ENCODE measurements at regions not wholly inside any gene's neighbourhood (a gene's known extent, or its start where the extent isn't known, plus 50 kb on each side); places are given as distances from the start of the nearest gene placed in this dataset.
A peak's percentile ranks its signal among the peaks of the same experiment; 100 is the strongest.

GRCh38 chr17:63292421-63292820 is 153.7 kb downstream of the CYB561 start:
- DNase-seq (peak in 2 of 3 donors; percentile 59 to 70), ATAC-seq (ENCODE audit: insufficient read depth, low FRiP score) (no peak)
- TF ChIP-seq, protein P1, sequence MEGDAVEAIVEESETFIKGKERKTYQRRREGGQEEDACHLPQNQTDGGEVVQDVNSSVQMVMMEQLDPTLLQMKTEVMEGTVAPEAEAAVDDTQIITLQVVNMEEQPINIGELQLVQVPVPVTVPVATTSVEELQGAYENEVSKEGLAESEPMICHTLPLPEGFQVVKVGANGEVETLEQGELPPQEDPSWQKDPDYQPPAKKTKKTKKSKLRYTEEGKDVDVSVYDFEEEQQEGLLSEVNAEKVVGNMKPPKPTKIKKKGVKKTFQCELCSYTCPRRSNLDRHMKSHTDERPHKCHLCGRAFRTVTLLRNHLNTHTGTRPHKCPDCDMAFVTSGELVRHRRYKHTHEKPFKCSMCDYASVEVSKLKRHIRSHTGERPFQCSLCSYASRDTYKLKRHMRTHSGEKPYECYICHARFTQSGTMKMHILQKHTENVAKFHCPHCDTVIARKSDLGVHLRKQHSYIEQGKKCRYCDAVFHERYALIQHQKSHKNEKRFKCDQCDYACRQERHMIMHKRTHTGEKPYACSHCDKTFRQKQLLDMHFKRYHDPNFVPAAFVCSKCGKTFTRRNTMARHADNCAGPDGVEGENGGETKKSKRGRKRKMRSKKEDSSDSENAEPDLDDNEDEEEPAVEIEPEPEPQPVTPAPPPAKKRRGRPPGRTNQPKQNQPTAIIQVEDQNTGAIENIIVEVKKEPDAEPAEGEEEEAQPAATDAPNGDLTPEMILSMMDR (IDR thresholded peaks at IDR 0.05; ENCODE audit: control extremely low read depth, extremely low read depth) = no peak
- H3K27ac ChIP-seq (ENCODE audit: low read depth in 1 of 2, low read length in 1 of 2) = no peak overlapping the region
- H3K27me3 ChIP-seq (ENCODE audit: control insufficient read depth in 3 of 3, insufficient read depth in 3 of 3, low read length in 2 of 3) = no peaks in the 10 kb centered on the region
- H3K9ac ChIP-seq (ENCODE audit: insufficient read depth in 1 of 2, low read length in 2 of 2) = no peak overlapping the region
- peaks cover 0 to 26% (median 0%) of the 10 kb centered on the region in 5 donors for H3K4me1 ChIP-seq (ENCODE audit: control insufficient read depth in 5 of 5, insufficient read depth in 5 of 5, low read length in 5 of 5)
- H3K4me3 ChIP-seq = no peak overlapping the region
- peaks cover 0 to 9% (median 5%) of the 10 kb centered on the region in 4 donors for H3K9me3 ChIP-seq (ENCODE audit: control insufficient read depth in 4 of 4, insufficient read depth in 3 of 4, low read length in 3 of 4)
- peaks cover 2 to 12% (median 5%) of the 10 kb centered on the region in 4 donors for H3K36me3 ChIP-seq (ENCODE audit: control insufficient read depth in 4 of 4, insufficient read depth in 4 of 4, low read length in 4 of 4)

GRCh38 chr17:63293323-63294075 is 152.6 kb downstream of the CYB561 start:
- Histone ChIP-seq H3K9me3 (ENCODE audit: control insufficient read depth in 4 of 4, insufficient read depth in 3 of 4, low read length in 3 of 4) (peaks cover 0 to 9% (median 5%) of the 10 kb centered on the region in 4 donors), H3K27ac (ENCODE audit: low read depth in 1 of 2, low read length in 1 of 2) (no peak overlapping the region), H3K4me3 (no peak overlapping the region), H3K27me3 (ENCODE audit: control insufficient read depth in 3 of 3, insufficient read depth in 3 of 3, low read length in 2 of 3) (no peaks in the 10 kb centered on the region), H3K4me1 (ENCODE audit: control insufficient read depth in 5 of 5, insufficient read depth in 5 of 5, low read length in 5 of 5) (peaks cover 0 to 26% (median 0%) of the 10 kb centered on the region in 5 donors), H3K9ac (ENCODE audit: insufficient read depth in 1 of 2, low read length in 2 of 2) (no peak overlapping the region), H3K36me3 (ENCODE audit: control insufficient read depth in 4 of 4, insufficient read depth in 4 of 4, low read length in 4 of 4) (peaks cover 2 to 12% (median 4%) of the 10 kb centered on the region in 4 donors)
- 69 to 81% methylated on average over 4 of the region's 4 CpGs for WGBS, 2 donors
- ATAC-seq (ENCODE audit: insufficient read depth, low FRiP score) (no peak), DNase-seq (peak in 1 of 3 donors; percentile 45)
- TF ChIP-seq, protein P1 (IDR thresholded peaks at IDR 0.05; ENCODE audit: control extremely low read depth, extremely low read depth) = no peak

DNA sequence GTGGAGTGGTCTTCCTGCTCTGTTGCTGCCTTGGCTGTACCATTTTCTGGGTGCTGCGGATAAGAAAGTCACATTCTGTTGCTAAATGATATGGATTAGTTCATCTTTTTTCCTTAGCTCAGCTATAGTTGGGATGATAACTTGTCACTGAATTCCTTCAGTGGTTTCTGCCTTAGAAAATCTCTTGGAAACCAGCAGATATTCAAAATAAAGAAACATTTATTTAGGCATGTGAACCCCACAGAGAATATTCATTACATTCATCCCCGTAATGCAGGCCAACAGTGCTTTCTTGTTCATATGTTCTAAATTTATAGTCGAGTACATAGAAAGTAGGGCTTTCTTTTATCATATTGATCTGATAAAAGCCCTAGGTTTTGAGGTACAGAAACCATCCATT is 151.3 kb downstream of the CYB561 start:
- H3K36me3 ChIP-seq (ENCODE audit: control insufficient read depth in 4 of 4, insufficient read depth in 4 of 4, low read length in 4 of 4) = peaks cover 2 to 12% (median 4%) of the 10 kb centered on the region in 4 donors
- H3K9ac ChIP-seq (ENCODE audit: insufficient read depth in 1 of 2, low read length in 2 of 2) = no peak overlapping the region
- H3K27ac ChIP-seq (ENCODE audit: low read depth in 1 of 2, low read length in 1 of 2) = peak overlapping the region in 1 of 2 donors; percentile 33
- peaks cover 0 to 26% (median 0%) of the 10 kb centered on the region in 5 donors for H3K4me1 ChIP-seq (ENCODE audit: control insufficient read depth in 5 of 5, insufficient read depth in 5 of 5, low read length in 5 of 5)
- H3K4me3 ChIP-seq = no peak overlapping the region
- ATAC-seq (ENCODE audit: insufficient read depth, low FRiP score) (no peak), DNase-seq (no peak)
- H3K9me3 ChIP-seq (ENCODE audit: control insufficient read depth in 4 of 4, insufficient read depth in 3 of 4, low read length in 3 of 4) = peaks cover 0 to 10% (median 8%) of the 10 kb centered on the region in 4 donors
- 98% methylated on average over 3 of the region's 3 CpGs for WGBS, 2 donors
- TF ChIP-seq, protein P1 (IDR thresholded peaks at IDR 0.05; ENCODE audit: control extremely low read depth, extremely low read depth) = no peak
- H3K27me3 ChIP-seq (ENCODE audit: control insufficient read depth in 3 of 3, insufficient read depth in 3 of 3, low read length in 2 of 3) = no peaks in the 10 kb centered on the region
